Stimulated activated CD8-positive, alpha-beta memory T cell treated with anti-CD3 and anti-CD28 coated beads, Interleukin-4, amount 100 ng/mL, for 1 hour (primary cell): ENCODE measurements at regions not wholly inside any gene's neighbourhood (a gene's known extent, or its start where the extent isn't known, plus 50 kb on each side); places are given as distances from the start of the nearest gene placed in this dataset.
A peak's percentile ranks its signal among the peaks of the same experiment; 100 is the strongest.
"Not testable (repeated sequence)": the region's sequence is repeated elsewhere in the genome, so short reads cannot be mapped to it uniquely, and the experiment has no call there.

Experiments used
- DNase-seq, 2 donors: peaks; one replicate each; pipeline ENCODE4 v3.0.0-alpha.2; 2020; ENCODE audit warnings: low read depth in 2 of 2, low spot score in 1 of 2

DNA sequence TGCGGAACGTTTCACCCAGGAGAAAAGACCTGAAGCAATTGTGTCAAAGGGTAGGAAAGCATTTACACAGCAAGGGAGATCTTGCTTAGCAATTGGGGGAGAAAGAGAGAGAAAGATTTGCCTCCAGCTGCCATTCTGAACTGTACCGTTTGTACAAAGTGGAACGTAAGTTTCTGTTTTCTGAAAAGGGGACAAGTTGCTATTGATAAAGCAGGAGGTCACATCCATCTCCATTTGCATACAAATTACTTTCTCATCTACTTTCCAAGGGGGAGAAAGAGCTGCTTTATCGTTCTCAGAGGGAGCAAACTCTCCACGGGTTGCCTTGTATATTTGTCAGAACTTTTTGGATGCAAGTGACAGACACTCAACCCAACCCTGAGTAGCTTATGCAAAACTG is 92.0 kb upstream of the CARD11 start:
- DNase-seq: no peak

DNA sequence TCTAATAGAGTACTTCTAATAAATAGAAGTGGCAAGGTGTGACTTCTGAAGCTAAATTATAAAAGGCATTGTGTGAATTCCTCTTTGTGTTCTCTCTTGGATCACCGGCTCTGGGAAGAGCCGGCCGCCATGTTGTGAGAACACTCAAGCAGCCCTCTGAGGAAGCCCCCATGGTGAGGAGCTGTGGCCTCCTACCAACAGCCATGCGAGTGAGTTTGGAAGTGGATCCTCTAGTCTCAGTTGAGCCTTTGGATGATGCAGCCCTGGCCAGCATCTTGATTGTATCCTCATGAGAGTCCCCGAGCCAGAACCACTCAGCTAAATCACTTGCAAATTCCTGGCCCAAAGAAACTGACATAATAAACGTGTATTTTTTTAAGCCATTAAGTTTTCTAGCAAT is 94.5 kb upstream of the CARD11 start:
- DNase-seq: no peak

DNA sequence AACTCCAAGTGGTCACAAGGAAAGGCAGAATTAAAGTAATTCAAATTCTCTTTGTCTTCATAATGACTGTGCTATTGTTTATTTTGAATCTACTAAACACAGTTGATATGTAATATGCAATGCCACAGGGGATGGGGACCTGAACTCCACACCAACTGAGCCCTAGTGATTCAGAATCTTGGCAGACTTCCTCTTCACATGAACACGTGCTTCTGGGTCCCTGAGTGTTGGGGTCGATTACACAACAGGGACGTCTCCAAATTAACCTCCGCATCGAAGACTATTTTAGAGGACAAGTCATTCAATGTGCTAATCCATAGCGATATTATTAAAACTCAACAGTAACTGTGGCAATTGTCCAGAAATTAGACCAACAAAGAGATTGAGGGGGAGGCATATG is 95.3 kb upstream of the CARD11 start:
- DNase-seq: no peak

GRCh38 chr7:3140834-3141233 is 97.2 kb upstream of the CARD11 start:
- no peak for DNase-seq

DNA sequence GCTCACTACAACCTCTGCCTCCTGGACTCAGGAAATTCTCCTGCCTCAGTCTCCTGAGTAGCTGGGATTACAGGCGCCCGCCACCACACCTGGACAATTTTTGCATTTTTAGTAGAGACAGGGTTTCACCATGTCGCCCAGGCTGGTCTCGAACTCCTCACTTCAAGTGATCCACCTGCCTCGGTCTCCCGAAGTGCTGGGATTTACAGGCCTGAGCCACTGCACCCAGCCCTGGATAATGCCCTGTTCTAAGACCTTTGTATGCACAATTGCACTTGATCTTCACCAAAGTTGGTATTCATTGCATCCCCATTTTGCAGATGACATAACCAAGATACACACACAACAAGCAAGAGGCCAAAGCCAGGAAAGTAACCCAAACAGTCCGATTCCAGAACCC is 97.7 kb upstream of the CARD11 start:
- DNase-seq: no peak

DNA sequence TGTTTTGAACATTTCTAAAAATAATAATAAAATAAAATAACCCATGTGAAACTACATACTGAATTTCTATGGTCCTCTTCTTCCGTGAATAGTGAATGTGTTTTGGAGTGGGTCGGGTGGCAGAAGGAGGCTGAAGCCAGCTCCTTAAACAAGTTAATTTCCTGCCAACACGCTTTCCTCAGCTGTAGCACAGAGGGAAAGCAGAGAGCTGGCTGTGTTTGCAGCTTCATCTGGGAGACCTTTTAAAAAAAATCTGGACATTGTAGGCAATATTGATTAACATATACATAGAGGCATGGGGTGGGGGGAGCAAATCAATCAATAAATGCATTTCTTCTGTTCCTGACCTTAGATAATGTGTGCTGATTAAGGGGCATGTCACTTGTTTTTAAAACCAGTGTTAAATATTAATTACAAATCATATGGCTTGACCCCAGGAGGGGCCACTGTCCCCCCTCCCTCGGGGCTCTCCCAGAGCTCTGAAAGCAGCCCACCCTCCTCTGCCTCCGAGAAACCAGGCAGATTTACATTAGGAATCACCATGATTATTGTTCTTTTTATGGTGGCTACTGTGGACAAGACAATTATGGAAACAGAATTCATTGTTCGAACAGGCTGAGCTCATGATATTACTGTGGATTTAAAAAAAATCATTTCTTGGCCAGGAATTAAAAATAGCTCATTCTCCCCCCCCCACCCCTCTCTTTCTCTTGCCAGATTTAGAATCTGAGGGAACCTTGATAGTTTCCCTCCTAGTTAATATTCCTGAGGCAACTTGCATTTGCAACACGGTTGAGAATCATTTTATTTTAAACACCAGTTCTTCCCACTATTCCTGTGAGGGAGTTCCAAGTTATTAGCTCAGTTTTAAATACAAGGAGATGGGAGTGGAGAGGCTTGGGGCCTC is 100.5 kb upstream of the CARD11 start:
- no peak for DNase-seq

- not testable (repeated sequence) for DNase-seq
Measured at GRCh38 chr7:3144776-3145125, 101.1 kb upstream of the CARD11 start.

GRCh38 chr7:3146571-3147226 is 103.0 kb upstream of the CARD11 start:
- no peak for DNase-seq

DNA sequence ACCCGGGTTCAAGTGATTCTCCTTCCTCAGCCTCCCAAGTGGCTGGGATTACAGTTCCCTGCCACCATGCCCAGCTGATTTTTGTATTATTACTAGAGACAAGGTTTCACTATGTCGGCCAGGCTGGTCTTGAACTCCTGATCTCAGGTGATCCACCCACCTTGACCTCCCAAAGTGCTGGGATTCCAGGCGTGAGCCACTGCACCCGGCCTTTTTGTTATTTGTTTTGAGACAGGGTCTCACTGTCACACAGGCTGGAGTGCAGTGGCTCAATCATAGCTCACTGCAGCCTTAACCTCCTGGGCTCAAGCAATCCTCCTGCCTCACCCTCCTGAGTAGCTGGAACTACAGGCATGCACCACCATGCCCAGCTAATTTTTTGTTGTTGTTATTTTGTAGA is 104.8 kb upstream of the CARD11 start:
- not testable (repeated sequence) for DNase-seq

GRCh38 chr7:3149231-3149995 is 105.7 kb upstream of the CARD11 start:
- DNase-seq: no peak

- no peak for DNase-seq
Measured at GRCh38 chr7:3150027-3150426, 106.4 kb upstream of the CARD11 start.

- no peak for DNase-seq
Measured at GRCh38 chr7:3151784-3152183, 108.1 kb upstream of the CARD11 start.

DNA sequence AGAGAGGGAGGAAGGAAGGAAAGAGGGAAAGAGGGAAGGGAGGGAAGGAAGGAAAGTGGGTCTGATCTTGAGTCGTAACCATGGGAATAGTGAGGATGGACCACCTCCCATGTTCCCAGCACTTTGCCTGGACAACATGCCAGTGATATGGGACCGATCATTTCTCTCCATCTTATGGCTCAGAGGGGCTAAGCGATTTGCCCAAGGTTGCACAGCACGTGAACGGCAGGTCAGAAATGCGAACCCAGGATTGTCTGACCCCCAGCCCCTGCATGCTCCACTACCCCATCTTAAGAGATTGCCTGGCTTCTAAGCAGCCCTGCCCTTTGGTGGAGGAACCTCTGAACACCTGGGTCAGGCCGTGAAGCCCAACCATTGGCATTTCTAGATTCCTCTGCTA is 109.0 kb upstream of the CARD11 start:
- DNase-seq: no peak

- no peak for DNase-seq
Measured at GRCh38 chr7:3153118-3153517, 109.5 kb upstream of the CARD11 start.

DNA sequence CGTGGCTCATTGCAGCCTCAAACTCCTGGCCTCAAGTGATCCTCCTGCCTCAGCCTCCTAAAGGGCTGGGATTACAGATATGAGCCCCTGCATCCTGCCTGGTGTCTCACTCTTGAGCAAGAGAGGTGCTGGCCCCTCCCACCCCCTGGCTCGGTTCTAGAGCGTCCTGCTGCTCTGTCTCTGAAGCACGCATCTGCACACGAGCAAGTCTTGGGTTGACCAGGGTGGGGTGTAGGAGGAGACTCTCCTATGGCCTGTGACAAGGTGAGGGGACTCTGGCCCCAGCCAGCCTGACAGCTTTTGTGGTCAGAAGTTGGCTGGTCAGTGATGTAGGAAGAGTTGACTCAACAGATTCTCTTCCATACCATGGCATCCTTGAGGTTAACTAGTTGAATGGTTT is 110.7 kb upstream of the CARD11 start:
- DNase-seq: no peak

DNA sequence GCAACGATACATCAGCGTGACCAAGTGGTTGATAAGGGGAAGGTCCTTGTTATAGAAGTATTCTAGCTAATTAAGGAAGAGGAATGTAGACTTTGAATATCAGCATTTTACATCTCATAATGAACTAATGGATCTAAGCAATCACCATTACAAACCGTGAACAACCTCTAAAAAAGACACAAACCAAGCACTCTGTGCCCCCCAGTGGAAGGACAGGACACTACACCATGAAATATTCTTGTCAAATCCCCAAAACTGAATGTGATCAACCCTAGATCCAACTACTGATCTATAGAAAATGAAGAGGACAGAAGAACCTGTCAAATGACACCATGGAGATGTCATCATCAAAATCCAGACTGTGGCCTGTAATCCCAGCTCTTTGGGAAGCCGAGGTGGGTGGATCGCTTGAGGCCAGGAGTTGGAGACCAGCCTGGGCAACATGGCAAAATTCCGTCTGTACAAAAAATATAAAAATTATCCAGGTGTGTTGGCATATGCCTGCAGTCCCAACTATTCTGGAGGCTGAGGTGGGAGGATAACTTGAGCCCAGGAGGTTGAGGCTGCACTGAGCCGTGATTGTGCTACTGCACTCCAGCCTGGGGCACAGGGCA is 111.3 kb upstream of the CARD11 start:
- peak; percentile 5 to 18 for DNase-seq

- DNase-seq: no peak
Measured at GRCh38 chr7:3156508-3156907, 112.8 kb upstream of the CARD11 start.

DNA sequence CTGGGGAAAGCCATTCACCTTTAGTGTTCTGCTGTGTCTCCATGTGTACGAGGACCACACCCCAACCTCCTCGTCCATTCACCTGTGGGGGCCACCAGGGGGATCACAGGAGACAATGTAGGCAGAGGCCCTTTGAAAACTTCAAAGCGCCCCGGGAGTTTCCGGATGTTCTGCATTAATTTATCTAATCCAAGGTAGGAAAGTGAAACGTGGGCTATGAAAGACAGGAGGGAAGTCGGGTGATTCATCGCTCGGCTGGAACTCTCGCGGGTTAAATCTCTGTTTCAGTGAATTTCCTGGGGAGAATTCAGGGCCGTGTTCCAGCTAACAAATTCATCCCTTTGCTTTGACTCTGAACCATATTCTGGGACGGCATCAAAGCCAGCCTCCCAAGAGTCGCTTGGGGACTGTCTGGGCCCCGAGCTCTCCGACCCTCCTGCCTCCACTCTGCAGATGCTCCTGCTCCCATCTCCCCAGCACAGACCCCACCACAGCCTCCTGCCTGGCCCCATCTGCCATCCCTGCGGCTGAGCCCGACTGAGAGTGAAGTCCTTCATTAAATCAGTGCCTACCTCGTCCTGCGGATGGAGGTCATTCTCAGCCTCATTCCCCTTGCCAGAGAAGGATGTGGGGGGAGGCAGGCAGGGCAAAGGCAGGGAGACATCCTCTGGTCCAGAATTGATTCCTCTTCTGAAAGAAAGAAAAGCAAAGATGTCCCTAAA is 114.1 kb upstream of the CARD11 start:
- no peak for DNase-seq

DNA sequence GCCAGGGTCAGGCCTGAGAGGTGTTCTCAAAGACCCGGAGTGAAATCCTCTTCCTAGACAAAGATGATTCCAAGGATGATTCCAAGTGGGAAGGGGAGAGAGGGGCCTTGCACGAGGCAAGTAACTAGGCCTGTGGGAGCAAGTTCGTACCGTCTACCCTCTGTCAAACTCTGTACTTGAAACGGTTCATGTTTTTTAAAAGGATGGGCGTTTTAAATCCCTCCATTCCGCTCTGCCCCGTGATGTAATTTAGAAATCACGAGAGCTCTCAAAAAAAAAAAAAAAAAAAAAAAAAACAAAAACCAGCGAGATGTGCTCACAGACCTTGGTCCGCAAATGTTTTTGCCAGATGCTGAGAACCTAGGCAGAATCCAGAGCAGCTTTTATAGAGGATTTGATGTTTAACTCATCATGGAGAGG is 114.7 kb upstream of the CARD11 start:
- no peak for DNase-seq

- DNase-seq: no peak
Measured at GRCh38 chr7:3159039-3159438, 115.4 kb upstream of the CARD11 start.

DNA sequence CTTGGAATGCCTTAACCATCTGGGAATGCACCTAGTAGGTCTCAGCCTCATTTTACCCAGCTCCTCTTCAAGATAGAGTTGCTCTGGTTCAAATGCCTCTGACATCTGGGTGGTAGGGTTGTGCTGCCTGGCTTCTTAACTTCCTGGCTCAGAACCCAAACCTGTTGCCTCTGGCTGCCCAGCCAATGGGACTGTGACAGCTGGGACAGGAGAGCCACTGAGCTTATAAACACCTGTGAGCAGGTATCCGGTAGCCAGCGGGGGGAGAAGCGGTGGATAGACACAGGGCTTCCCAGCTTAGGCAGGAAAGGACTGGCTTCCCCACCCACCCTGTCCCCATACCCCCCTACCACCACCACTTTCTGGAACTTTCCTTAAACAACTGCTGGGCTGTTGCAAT is 115.8 kb upstream of the CARD11 start:
- DNase-seq: no peak
